ENCODE measurements at regions not wholly inside any gene's neighbourhood (a gene's known extent, or its start where the extent isn't known, plus 50 kb on each side); places are given as distances from the start of the nearest gene placed in this dataset.

DNA sequence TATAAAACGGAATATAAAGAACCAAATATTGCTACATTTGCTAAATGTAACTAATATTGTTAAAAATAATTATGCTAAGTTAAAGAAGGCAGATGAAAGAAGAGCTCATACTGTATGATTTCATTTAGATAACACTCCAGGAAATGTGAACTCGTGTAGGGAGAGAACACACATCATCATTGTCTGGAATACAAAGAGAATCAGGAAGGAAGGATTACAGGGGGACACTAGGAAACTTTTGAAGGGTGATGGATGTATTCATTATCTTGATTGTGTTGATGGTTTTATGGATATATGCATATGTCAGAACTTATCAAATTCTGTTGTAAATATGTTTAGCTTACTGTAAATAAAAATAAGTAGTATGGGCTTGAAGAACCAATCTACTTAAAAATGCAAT is 104.1 kb upstream of the TRIB2 start:
- TF ChIP-seq, protein P1, sequence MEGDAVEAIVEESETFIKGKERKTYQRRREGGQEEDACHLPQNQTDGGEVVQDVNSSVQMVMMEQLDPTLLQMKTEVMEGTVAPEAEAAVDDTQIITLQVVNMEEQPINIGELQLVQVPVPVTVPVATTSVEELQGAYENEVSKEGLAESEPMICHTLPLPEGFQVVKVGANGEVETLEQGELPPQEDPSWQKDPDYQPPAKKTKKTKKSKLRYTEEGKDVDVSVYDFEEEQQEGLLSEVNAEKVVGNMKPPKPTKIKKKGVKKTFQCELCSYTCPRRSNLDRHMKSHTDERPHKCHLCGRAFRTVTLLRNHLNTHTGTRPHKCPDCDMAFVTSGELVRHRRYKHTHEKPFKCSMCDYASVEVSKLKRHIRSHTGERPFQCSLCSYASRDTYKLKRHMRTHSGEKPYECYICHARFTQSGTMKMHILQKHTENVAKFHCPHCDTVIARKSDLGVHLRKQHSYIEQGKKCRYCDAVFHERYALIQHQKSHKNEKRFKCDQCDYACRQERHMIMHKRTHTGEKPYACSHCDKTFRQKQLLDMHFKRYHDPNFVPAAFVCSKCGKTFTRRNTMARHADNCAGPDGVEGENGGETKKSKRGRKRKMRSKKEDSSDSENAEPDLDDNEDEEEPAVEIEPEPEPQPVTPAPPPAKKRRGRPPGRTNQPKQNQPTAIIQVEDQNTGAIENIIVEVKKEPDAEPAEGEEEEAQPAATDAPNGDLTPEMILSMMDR (IDR thresholded peaks at IDR 0.05) = no peak
- no peak for TF ChIP-seq POLR2A (IDR thresholded peaks at IDR 0.05)
